Panc1 (cell line): ENCODE measurements at regions not wholly inside any gene's neighbourhood (a gene's known extent, or its start where the extent isn't known, plus 50 kb on each side); places are given as distances from the start of the nearest gene placed in this dataset.

ENCODE experiments used
- ATAC-seq: fragments of 200-7000 bp; cut with Tn5 transposase; 2 replicates; pipeline ENCODE4 v1.9.1; 2020; ENCODE audit warnings: mild to moderate bottlenecking, moderate library complexity
- BruUV-seq: library from RNA; stranded (reverse); fragments of 400-500 nt; replicated peaks from 2 replicates; lab custom pipeline; 2021; lab: Mats Ljungman, UMichigan
- CTCF ChIA-PET: fragments of 300-600 bp; sonication (Branson Sonifier 250); formaldehyde crosslinking; loops from one replicate; lab custom pipeline; 2022; ENCODE audit warnings: antibody characterized with exemption; lab: Charles Lee
- POLR2A ChIA-PET: fragments of 300-600 bp; sonication (Branson Sonifier 250); formaldehyde crosslinking; loops from one replicate; lab custom pipeline; 2022; ENCODE audit warnings: antibody characterized with exemption; lab: Charles Lee
- DNase-seq: peaks from one replicate; pipeline ENCODE4 v3.0.0-alpha.2; 2010; ENCODE audit warnings: low read depth, low spot score
- H3K27ac ChIP-seq: 2 replicates; pipeline ENCODE4 v1.5.1; 2011; ENCODE audit warnings: mild to moderate bottlenecking, low read length, inconsistent platforms
- H3K27me3 ChIP-seq: fragments of 200-500 bp; sonication (Bioruptor generic); 2 replicates; pipeline ENCODE4 v1.6.0; 2014; ENCODE audit warnings: low read length, inconsistent platforms; ENCODE audit not compliant: control insufficient read depth, insufficient read depth
- H3K36me3 ChIP-seq: fragments of 200-500 bp; sonication (Bioruptor generic); 2 replicates; pipeline ENCODE4 v1.5.1; 2014; ENCODE audit warnings: inconsistent platforms, mild to moderate bottlenecking, low read length, moderate library complexity; ENCODE audit not compliant: control insufficient read depth, insufficient read depth
- H3K4me1 ChIP-seq: 2 replicates; pipeline ENCODE4 v1.5.1; 2011; ENCODE audit warnings: inconsistent platforms, mild to moderate bottlenecking, low read length, moderate library complexity; ENCODE audit not compliant: control insufficient read depth, insufficient read depth
- H3K4me3 ChIP-seq, 2 experiments: 2 replicates each; pipeline ENCODE4 v1.5.1; 2011 to 2012; ENCODE audit warnings: low read depth in 2 of 2, low read length in 2 of 2, mild to moderate bottlenecking in 2 of 2, inconsistent platforms in 1 of 2, moderate library complexity in 1 of 2
- H3K9me3 ChIP-seq: fragments of 200-500 bp; sonication (Bioruptor generic); 2 replicates; pipeline ENCODE4 v1.5.1; 2014; ENCODE audit warnings: low read depth, mild to moderate bottlenecking, inconsistent platforms, low read length, moderate library complexity; ENCODE audit not compliant: control insufficient read depth, insufficient read depth
- POLR2AphosphoS5 ChIP-seq: IDR thresholded peaks from 2 replicates; pipeline ENCODE4 v1.6.1; 2012; ENCODE audit warnings: mild to moderate bottlenecking, low read depth, low read length, moderate library complexity
- SIN3A ChIP-seq: IDR thresholded peaks from 2 replicates; pipeline ENCODE4 v1.6.1; 2012; ENCODE audit warnings: low read depth, mild to moderate bottlenecking, low read length, moderate library complexity, borderline replicate concordance; ENCODE audit not compliant: insufficient read depth
- TCF7L2 ChIP-seq: IDR thresholded peaks from 2 replicates; pipeline ENCODE4 v1.6.1; 2011; ENCODE audit warnings: mild to moderate bottlenecking, low read depth, low read length, inconsistent platforms
- in situ Hi-C: cut with HindIII; loops from 2 replicates; pipeline ENCODE4 v1.10.0; 2016; ENCODE audit warnings: low sequenced_read_pairs, low pct_unique_long_range_greater_than_20kb
- intact Hi-C: fragments of 100-400 bp; cut with micrococcal nuclease; formaldehyde crosslinking; loops from one replicate; pipeline ENCODE4 v1.10.0; 2022; ENCODE audit not compliant: unreplicated experiment
- TF ChIP-seq, protein P1 (sequence below): fragments of 450-650 bp; IDR thresholded peaks from 2 replicates; pipeline ENCODE4 v1.5.1; 2017; ENCODE audit warnings: mild to moderate bottlenecking
- TF ChIP-seq, protein P2 (sequence below), 2 experiments: IDR thresholded peaks; 2 replicates each; pipeline ENCODE4 v1.6.1; 2011 to 2012; ENCODE audit warnings: low read depth in 2 of 2, control low read depth in 1 of 2, low read length in 1 of 2, mild to moderate bottlenecking in 1 of 2, moderate library complexity in 1 of 2; ENCODE audit not compliant: insufficient read depth in 1 of 2

DNA sequence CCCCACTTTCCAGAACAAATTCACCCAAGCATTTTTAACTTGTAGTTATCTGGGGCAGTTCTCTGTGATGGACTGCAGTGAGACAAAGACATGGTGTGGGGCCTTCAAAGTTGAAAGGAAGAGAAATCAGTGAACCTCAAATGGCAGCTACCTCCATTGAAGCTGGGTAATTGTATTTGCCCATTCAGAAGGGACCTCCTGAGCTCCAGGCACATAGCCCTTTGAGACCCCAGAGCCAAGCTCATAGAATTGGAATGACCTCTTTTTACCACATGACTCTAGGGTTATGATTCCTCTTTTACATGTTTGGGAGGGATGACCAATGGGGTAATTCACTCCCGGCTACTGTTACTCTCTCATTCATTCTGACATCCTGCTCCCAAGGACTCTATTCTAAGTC, 368.4 kb upstream of the ITGA1 start:
- CTCF ChIA-PET: no interaction called here
- intact Hi-C loops: no loop called here
- H3K27ac ChIP-seq: no peak overlapping the region
- no peak for DNase-seq
- TF ChIP-seq SIN3A (no peak), TCF7L2 (no peak), POLR2AphosphoS5 (no peak)
- TF ChIP-seq, protein P1, sequence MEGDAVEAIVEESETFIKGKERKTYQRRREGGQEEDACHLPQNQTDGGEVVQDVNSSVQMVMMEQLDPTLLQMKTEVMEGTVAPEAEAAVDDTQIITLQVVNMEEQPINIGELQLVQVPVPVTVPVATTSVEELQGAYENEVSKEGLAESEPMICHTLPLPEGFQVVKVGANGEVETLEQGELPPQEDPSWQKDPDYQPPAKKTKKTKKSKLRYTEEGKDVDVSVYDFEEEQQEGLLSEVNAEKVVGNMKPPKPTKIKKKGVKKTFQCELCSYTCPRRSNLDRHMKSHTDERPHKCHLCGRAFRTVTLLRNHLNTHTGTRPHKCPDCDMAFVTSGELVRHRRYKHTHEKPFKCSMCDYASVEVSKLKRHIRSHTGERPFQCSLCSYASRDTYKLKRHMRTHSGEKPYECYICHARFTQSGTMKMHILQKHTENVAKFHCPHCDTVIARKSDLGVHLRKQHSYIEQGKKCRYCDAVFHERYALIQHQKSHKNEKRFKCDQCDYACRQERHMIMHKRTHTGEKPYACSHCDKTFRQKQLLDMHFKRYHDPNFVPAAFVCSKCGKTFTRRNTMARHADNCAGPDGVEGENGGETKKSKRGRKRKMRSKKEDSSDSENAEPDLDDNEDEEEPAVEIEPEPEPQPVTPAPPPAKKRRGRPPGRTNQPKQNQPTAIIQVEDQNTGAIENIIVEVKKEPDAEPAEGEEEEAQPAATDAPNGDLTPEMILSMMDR: no peak
- TF ChIP-seq, protein P2, sequence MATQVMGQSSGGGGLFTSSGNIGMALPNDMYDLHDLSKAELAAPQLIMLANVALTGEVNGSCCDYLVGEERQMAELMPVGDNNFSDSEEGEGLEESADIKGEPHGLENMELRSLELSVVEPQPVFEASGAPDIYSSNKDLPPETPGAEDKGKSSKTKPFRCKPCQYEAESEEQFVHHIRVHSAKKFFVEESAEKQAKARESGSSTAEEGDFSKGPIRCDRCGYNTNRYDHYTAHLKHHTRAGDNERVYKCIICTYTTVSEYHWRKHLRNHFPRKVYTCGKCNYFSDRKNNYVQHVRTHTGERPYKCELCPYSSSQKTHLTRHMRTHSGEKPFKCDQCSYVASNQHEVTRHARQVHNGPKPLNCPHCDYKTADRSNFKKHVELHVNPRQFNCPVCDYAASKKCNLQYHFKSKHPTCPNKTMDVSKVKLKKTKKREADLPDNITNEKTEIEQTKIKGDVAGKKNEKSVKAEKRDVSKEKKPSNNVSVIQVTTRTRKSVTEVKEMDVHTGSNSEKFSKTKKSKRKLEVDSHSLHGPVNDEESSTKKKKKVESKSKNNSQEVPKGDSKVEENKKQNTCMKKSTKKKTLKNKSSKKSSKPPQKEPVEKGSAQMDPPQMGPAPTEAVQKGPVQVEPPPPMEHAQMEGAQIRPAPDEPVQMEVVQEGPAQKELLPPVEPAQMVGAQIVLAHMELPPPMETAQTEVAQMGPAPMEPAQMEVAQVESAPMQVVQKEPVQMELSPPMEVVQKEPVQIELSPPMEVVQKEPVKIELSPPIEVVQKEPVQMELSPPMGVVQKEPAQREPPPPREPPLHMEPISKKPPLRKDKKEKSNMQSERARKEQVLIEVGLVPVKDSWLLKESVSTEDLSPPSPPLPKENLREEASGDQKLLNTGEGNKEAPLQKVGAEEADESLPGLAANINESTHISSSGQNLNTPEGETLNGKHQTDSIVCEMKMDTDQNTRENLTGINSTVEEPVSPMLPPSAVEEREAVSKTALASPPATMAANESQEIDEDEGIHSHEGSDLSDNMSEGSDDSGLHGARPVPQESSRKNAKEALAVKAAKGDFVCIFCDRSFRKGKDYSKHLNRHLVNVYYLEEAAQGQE (IDR thresholded peaks at IDR 0.05; ENCODE audit: insufficient read depth in 1 of 2, low read depth in 2 of 2, low read length in 1 of 2): no peak
- no peaks in the 10 kb centered on the region for H3K4me1 ChIP-seq
- no peaks in the 10 kb centered on the region; the same call in 1 of the 2 replicates for H3K27me3 ChIP-seq
- POLR2A ChIA-PET: no interaction called here
- in situ Hi-C loops: no loop called here
- H3K36me3 ChIP-seq: no peaks in the 10 kb centered on the region
- H3K9me3 ChIP-seq: no peaks in the 10 kb centered on the region
- ATAC-seq: no peak
- H3K4me3 ChIP-seq: no peak overlapping the region
- BruUV-seq: no TSS peak

DNA sequence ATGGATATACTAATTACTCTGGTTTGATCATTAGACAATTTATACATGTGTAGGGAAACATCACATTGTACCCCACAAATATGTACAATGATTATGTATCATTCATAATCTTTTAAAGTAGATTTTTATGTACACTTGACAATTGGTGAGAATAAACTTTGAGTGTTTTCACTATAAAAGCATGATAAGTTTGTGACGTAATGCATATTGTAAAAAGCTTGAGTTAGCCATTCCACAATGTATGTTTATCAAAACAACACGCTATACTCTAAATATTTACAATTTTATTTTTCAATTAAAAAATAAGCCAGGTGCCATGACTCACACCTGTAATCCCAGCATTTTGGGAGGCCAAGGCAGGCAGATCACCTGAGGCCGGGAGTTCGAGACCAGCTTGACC, 360.1 kb upstream of the ITGA1 start:
- ATAC-seq (no peak), DNase-seq (no peak)
- no peak overlapping the region for H3K4me3 ChIP-seq
- H3K27ac ChIP-seq: no peak overlapping the region
- H3K9me3 ChIP-seq: no peaks in the 10 kb centered on the region
- no TSS peak for BruUV-seq
- in situ Hi-C loops: no loop called here
- ChIA-PET CTCF (no interaction called here), POLR2A (no interaction called here)
- TF ChIP-seq, protein P2 (IDR thresholded peaks at IDR 0.05; ENCODE audit: insufficient read depth in 1 of 2, low read depth in 2 of 2, low read length in 1 of 2): no peak
- no peak for TF ChIP-seq POLR2AphosphoS5
- no peak for TF ChIP-seq TCF7L2
- TF ChIP-seq SIN3A: no peak
- TF ChIP-seq, protein P1: no peak
- no peaks in the 10 kb centered on the region for H3K36me3 ChIP-seq
- no peaks in the 10 kb centered on the region for H3K27me3 ChIP-seq
- intact Hi-C loops: no loop called here
- no peaks in the 10 kb centered on the region for H3K4me1 ChIP-seq
